Ovary (tissue), 3 donors: ENCODE measurements at regions not wholly inside any gene's neighbourhood (a gene's known extent, or its start where the extent isn't known, plus 50 kb on each side); places are given as distances from the start of the nearest gene placed in this dataset.

Experiments
- CTCF ChIP-seq, 3 donors: fragments of 450-650 bp in 2 of 3; fragments of 200-600 bp in 1 of 3; IDR thresholded peaks; one replicate each; pipeline versions ENCODE4 v1.5.1 to v1.8.0; 2016 to 2022; ENCODE audit warnings: antibody characterized with exemption in 3 of 3, mild to moderate bottlenecking in 1 of 3
- EP300 ChIP-seq: sonication (generic); formaldehyde crosslinking; IDR thresholded peaks from one replicate; pipeline ENCODE4 v1.6.1; 2017; ENCODE audit warnings: antibody characterized with exemption
- donor health status: DM: no; HTN: no; CAD: no.

- no peak for TF ChIP-seq CTCF (IDR thresholded peaks at IDR 0.05)
- no peak for TF ChIP-seq EP300
Measured at GRCh38 chr2:184141866-184142265, 456.5 kb upstream of the ZNF804A start.
